Uterus (tissue), 3 donors: ENCODE measurements at regions not wholly inside any gene's neighbourhood (a gene's known extent, or its start where the extent isn't known, plus 50 kb on each side); places are given as distances from the start of the nearest gene placed in this dataset.

Experiments used
- DNase-seq, 2 donors: peaks; one replicate each; pipeline ENCODE4 v3.0.0-alpha.2; 2019 to 2020
- H3K27ac ChIP-seq, 2 donors: fragments of 200-600 bp; sonication (generic); 1 replicate in 1 of 2; 2 replicates in 1 of 2; pipeline ENCODE4 v1.5.1; 2016 to 2018
- H3K27me3 ChIP-seq, 2 donors: fragments of 200-600 bp; sonication (generic); one replicate each; pipeline ENCODE4 v1.5.1; 2018 to 2019; ENCODE audit warnings: control low read depth in 1 of 2
- H3K36me3 ChIP-seq, 2 donors: fragments of 200-600 bp; sonication (generic); one replicate each; pipeline ENCODE4 v1.5.1; 2019; ENCODE audit warnings: control low read depth in 1 of 2
- H3K4me1 ChIP-seq, 2 donors: fragments of 200-600 bp; sonication (generic); one replicate each; pipeline ENCODE4 v1.5.1; 2018 to 2019; ENCODE audit warnings: control low read depth in 1 of 2
- H3K4me3 ChIP-seq, 2 donors: fragments of 200-600 bp; sonication (generic); 1 replicate in 1 of 2; 2 replicates in 1 of 2; pipeline ENCODE4 v1.5.1; 2018 to 2019; ENCODE audit warnings: mild to moderate bottlenecking in 1 of 2
- H3K9me3 ChIP-seq, 2 donors: fragments of 200-600 bp; sonication (generic); one replicate each; pipeline ENCODE4 v1.5.1; 2019; ENCODE audit warnings: control low read depth in 1 of 2
- CTCF ChIP-seq, 4 experiments: fragments of 200-600 bp in 2 of 4; fragments of 450-650 bp in 2 of 4; sonication (generic) in 2 of 4; IDR thresholded peaks; one replicate each; pipeline ENCODE4 v1.5.1; 2016 to 2019; ENCODE audit warnings: antibody characterized with exemption in 4 of 4, mild to moderate bottlenecking in 2 of 4, moderate library complexity in 1 of 4
- POLR2A ChIP-seq, 2 donors: fragments of 450-650 bp; IDR thresholded peaks; one replicate each; pipeline ENCODE4 v1.6.1; 2016; ENCODE audit warnings: antibody characterized with exemption in 2 of 2, mild to moderate bottlenecking in 1 of 2, moderate library complexity in 1 of 2
- intact Hi-C: fragments of 100-400 bp; cut with DNase I; formaldehyde crosslinking; loops from one replicate; pipeline ENCODE4 v1.15.1; 2023; ENCODE audit warnings: low total_unique reads
- donor health status: DM: yes; HTN: yes; CAD: no.

- H3K4me1 ChIP-seq: no peaks in the 10 kb centered on the region
- TF ChIP-seq CTCF (IDR thresholded peaks at IDR 0.05) (no peak), POLR2A (IDR thresholded peaks at IDR 0.05) (no peak)
- H3K36me3 ChIP-seq: no peaks in the 10 kb centered on the region
- no peaks in the 10 kb centered on the region for H3K27me3 ChIP-seq
- intact Hi-C loops: no loop called here
- no peak overlapping the region for H3K27ac ChIP-seq
- H3K4me3 ChIP-seq: no peak overlapping the region
- H3K9me3 ChIP-seq: no peaks in the 10 kb centered on the region
- no peak for DNase-seq
These were observed 78.8 kb upstream of the PPM1J start for GRCh38 chr1:112793631-112794565.

- no peak for TF ChIP-seq CTCF (IDR thresholded peaks at IDR 0.05)
- TF ChIP-seq POLR2A (IDR thresholded peaks at IDR 0.05): no peak
- H3K4me1 ChIP-seq: no peaks in the 10 kb centered on the region
- H3K27ac ChIP-seq: no peak overlapping the region
- no peak for DNase-seq
- no peak overlapping the region for H3K4me3 ChIP-seq
- H3K9me3 ChIP-seq: no peaks in the 10 kb centered on the region
- no peaks in the 10 kb centered on the region for H3K27me3 ChIP-seq
- intact Hi-C loops: no loop called here
- no peaks in the 10 kb centered on the region for H3K36me3 ChIP-seq
These were observed 76.6 kb upstream of the PPM1J start for GRCh38 chr1:112791723-112792104.

GRCh38 chr1:112790920-112791722 is 76.0 kb upstream of the PPM1J start:
- Histone ChIP-seq H3K9me3 (no peaks in the 10 kb centered on the region), H3K27ac (no peak overlapping the region), H3K4me1 (no peaks in the 10 kb centered on the region), H3K36me3 (no peaks in the 10 kb centered on the region), H3K4me3 (no peak overlapping the region), H3K27me3 (no peaks in the 10 kb centered on the region)
- no peak for DNase-seq
- intact Hi-C loops: no loop called here
- TF ChIP-seq POLR2A (IDR thresholded peaks at IDR 0.05) (no peak), CTCF (IDR thresholded peaks at IDR 0.05) (no peak)

DNA sequence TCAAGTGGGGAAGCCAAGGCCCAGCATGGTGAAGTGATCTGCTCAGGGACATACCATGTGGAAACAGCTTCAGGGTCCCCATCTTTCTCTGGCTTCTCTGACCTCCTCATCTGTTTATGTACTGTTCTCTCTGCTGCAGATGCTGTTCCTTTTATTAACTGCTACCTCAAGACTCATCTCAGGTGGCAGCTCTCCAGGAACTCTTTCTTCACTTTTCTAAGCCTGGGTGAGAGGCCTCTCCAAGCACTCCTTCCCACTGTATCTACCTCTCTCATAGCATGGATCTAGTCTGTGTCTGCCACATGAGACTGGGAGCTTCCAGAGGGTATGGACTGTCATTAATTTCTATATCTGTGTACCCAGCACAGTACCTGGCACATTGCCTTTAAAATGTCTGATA is 73.4 kb upstream of the PPM1J start:
- no peaks in the 10 kb centered on the region for H3K9me3 ChIP-seq
- no peaks in the 10 kb centered on the region for H3K36me3 ChIP-seq
- intact Hi-C loops: no loop called here
- TF ChIP-seq CTCF (IDR thresholded peaks at IDR 0.05): no peak
- TF ChIP-seq POLR2A (IDR thresholded peaks at IDR 0.05): no peak
- no peaks in the 10 kb centered on the region for H3K4me1 ChIP-seq
- H3K27ac ChIP-seq: no peak overlapping the region
- no peak overlapping the region for H3K4me3 ChIP-seq
- no peaks in the 10 kb centered on the region for H3K27me3 ChIP-seq
- DNase-seq: no peak

- H3K9me3 ChIP-seq: no peaks in the 10 kb centered on the region
- no peaks in the 10 kb centered on the region for H3K4me1 ChIP-seq
- intact Hi-C loops: no loop called here
- no peak for DNase-seq
- H3K27ac ChIP-seq: no peak overlapping the region
- H3K27me3 ChIP-seq: no peaks in the 10 kb centered on the region
- no peak overlapping the region for H3K4me3 ChIP-seq
- H3K36me3 ChIP-seq: no peaks in the 10 kb centered on the region
- TF ChIP-seq CTCF (IDR thresholded peaks at IDR 0.05) (no peak), POLR2A (IDR thresholded peaks at IDR 0.05) (no peak)
These were observed 72.9 kb upstream of the PPM1J start for GRCh38 chr1:112788054-112788453.
